Dermis microvascular lymphatic vessel endothelial cell (primary cell): ENCODE measurements at regions not wholly inside any gene's neighbourhood (a gene's known extent, or its start where the extent isn't known, plus 50 kb on each side); places are given as distances from the start of the nearest gene placed in this dataset.

Experiments used
- DNase-seq, 2 donors: peaks; one replicate each; pipeline versions ENCODE4 v3.0.0 to v3.0.0-alpha.2; 2010; ENCODE audit warnings: low read depth in 2 of 2

DNA sequence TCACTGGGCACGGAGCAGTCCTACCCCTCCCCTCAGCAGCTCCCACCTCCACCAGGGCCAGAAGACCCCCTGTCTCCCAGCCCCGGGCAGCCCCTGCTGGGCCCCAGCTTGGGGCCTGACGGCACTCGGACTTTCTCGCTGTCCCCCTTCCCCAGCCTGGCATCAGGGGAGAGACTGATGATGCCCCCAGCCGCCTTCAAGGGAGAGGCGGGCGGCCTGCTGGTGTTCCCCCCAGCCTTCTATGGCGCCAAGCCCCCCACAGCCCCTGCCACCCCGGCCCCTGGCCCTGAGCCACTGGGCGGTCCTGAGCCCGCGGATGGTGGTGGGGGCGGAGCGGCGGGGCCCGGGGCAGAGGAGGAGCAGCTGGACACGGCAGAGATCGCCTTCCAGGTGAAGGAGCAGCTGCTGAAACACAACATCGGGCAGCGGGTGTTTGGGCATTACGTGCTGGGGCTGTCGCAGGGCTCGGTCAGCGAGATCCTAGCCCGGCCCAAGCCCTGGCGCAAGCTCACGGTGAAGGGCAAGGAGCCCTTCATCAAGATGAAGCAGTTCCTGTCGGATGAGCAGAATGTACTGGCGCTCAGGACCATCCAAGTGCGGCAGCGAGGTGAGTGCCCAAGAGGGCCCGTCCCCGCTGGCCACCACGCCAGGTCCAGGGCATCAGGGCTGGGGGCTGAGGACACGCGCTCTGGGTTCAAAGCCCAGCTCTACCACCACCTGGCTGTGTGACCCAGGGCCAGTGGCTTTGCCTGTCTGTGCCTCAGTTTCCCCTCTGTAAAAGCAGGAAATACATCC lies 58.6 kb downstream of the PHETA1 start:
- no peak for DNase-seq

DNA sequence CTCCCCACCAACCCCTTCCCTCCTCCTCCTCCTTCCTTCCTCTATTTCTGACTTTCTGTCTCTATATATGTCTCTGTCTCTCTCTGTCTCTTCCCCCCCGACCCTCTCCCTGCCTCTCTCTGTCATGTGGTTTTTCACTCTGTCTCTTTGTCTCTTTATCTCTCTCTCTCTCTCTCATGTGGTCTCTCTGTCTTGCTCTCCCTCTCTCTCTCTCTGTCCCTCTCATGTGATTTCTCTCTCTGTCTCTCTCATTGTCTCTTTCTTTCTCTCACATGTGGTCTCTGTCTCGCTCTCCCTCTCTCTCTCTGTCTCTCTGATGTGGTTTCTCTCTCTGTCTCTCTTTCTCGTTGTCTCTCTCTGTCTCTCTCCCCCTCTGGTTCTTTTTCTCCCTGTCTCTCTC lies 59.3 kb downstream of the PHETA1 start:
- no peak for DNase-seq

DNA sequence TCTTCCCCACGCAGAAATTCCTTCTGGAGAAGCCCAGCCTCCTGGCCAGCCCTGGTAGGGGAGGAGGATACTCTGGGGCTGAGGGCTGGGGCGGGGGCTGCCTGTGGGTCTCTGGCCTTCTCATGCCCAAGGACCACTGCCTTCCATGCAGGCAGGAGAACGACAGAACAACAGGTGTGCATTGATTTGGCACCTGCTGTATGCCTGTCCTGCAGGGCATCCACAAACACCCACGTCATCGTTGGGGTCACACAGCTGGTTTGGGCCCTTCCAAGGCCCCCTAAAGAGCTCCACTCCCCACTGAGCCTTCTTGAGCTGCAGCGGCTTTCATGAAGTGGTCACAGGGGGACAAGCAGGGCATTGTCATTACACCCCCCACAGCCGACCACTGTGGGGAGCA lies 60.4 kb downstream of the PHETA1 start:
- no peak for DNase-seq

DNA sequence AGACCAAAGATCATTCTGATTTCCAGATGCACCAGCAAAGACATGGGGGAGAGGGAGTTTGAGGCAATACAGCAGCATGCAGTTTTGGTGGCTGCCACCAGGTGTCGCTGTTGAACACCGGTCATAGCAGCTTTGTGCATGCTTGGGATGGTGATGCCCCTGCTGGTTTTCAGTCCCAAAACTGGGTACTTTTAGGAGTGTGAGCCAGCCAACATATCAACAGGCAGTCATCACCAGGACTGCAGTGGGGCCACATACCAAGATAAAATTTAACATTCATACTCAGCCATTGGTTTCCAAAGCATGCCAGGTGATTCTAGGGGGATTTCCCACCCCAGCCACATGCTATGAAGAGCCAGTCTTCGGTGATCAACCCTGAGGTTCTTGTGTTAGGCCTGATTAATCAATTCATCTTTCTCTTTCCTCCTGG lies 64.2 kb downstream of the PHETA1 start:
- peak in 1 of 2 donors; percentile 36 for DNase-seq

DNA sequence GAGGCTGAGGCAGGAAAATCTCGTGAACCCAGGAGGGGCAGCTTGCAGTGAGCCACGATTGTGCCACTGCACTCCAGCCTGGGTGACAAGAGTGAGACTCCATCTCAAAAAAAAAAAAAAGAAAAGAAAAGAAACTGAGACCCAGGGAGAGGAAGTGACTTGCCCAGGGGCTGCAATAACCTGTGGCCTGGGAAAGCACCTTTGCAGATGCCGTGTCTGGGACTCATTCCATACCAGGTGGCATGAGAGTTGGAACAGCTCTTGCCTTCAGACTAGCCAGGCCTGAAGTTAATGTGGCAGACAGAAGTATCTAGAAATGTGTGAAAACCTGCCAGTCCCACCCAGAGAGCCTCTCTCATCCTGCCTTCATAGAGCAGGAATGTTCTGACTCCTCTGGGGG lies 65.4 kb downstream of the PHETA1 start:
- no peak for DNase-seq

DNA sequence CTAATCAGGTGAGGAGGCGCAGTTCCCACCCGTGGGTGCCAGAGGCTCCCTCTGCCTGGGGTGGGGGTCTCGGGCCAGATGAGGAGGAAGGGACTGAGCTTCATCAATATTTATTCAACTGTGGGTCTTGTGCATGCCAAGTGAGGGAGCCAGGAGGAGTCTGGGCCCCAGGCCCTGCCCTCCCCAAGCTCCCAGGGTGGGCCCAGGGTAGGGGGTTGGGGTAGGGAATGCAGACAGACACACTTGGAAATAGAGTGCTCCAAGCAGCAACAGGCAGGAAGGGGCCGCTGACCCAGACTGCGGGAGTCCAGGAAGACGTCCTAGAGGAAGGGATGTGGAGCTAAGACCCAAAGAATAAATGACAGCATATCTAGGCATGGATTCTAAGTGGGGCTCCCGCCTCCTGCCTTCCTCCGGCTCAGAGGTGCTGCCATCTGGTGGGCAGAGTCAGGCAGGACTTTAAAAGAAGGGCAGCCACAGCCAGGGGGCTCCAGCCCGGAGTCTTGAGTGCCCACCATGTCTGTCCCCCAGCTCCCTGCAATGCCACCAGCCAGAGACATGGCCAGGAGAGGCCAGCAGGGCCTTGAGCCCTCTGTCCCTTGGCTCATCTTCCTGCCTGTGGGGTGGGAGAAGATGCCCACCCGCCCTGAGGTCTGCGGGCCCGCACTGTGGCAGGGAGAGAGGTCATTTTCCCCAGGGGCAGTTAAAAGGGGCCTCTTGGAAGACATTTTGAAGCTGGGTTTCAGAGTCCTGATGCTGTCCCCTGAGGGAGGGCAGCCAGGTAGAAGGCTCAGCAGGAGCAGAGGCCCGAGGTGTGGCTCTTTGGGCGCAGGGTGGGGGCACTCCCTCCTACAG lies 70.1 kb downstream of the PHETA1 start:
- peak; percentile 24 to 51 for DNase-seq

DNA sequence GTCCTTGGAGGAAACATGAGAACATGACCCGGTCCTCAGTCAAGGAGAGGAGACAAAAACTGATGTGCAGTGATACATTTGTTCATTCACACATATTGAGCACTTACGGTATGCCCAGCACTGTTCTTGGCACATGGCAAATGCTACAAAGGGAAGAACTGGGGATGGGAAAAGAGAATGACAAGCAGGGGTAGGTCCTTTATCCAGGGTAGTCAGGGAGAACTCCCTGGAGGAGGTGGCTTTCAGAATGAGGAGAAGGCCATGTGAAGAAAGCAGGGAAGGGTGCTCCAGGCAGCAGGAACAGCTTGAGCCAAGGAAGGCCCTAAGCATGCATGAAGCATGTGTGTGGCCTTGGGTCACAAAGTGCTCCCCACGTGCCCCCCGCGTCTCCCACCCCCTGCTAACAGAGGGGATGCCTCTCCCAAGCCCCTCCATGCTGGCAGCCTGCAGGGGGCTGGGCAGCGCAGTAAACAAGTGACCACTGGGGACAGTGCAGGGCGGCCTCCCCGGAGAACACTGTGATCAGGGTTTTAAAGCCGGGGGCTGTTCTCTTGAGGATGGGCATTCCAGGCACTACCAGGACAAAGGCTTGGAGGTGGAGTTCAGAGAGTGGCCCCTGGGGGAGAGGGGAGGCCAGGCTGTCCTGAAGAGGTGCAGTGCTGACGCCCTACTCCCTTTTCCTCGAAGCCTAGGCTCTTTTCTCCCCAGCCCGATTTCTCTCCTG lies 71.0 kb downstream of the PHETA1 start:
- no peak for DNase-seq

DNA sequence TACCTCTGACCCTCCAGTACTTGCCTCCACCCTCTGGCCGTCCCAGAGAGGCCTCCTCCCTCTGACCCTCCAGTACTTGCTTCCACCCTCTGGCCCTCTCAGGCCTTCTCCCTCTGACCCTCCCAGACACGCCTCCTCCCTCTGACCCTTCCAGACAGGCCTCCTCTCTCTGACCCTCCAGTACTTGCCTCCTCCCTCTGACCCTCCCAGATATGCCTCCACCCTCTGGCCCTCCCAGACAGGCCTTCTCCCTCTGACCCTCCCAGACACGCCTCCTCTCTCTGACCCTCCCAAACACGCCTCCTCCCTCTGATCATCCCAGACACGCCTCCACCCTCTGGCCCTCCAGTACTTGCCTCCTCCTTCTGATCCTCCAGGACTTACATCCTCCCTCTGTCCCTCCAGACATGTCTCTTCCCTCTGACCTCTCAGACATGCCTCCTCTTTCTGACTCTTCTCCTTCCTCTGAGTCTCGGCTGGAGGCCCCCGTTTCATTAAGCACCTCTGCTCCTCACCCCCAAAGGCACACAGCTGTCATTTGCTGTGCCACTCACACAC lies 71.9 kb downstream of the PHETA1 start:
- DNase-seq, result no peak

DNA sequence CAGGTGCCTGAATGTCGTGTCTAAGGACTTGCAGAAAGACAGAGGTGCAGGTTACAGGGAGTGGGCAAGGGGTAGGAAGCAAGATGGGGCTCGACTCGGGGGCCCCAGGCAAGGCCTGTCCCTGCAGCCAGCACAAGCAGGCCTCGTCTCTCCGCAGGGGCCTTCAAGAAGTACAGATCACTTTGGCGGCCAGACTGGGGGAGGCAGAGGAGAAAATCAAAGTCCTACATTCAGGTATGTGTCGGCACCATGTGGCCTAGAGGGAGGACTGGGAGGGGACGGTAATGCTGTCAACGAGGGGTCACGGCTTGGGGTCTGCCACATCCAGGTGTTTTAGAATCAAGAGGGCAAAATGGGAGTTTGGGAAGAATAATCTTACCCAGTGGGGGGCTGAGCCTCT lies 73.7 kb downstream of the PHETA1 start:
- DNase-seq, result no peak

DNA sequence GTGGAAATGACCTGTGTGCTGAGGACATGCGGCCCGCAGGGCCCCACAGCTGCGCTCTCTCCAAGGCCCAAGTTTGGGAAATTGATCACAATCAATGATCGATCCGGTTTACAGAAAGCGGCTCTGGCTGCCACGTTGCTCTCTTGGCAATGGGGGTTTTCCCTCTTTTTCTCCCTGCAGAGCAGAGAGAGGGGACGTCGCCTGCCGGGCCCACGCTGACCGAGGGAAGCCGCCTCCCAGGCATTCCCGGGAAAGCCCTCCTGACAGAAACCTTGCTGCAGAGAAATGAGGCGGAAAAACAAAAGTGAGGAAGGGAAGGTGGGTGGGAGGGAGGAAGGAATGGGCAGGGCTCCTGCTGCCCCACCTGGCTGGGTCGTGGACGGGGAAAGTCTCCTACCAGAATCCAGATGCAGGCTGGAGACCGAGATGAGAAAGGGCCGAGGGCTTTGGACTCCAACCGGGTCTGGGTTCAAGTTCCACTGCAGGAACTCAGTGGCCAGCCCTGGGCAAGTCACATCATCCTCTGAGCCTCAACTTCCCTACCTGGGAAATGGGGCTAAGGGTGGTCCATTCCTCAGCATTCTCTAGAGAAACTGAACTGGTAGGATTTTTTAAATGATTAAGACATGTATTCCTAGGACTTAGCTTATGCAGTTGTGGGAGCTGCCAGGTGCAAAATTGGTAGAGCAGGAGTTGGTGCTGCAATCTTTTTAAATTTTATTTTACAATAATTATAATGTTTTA lies 75.5 kb downstream of the PHETA1 start:
- DNase-seq, result no peak

DNA sequence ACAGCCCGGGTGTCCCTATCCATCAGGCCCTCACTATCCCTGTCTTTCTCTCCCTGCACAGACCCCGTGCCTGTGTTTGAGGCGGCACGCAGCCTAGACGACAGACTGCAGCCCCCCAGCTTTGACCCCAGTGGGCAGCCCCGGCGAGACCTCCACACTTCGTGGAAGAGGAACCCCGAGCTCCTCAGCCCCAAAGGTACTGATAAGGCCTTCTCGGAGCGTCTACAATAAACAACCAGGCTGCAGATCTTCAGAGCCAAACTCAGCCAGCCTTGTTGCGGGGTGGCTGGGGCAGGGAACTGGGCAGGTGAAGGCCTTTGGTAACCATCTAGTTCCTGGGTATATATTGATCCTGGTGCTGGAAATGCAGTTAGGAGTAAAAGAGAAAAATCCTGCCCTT lies 77.5 kb downstream of the PHETA1 start:
- DNase-seq, result no peak

DNA sequence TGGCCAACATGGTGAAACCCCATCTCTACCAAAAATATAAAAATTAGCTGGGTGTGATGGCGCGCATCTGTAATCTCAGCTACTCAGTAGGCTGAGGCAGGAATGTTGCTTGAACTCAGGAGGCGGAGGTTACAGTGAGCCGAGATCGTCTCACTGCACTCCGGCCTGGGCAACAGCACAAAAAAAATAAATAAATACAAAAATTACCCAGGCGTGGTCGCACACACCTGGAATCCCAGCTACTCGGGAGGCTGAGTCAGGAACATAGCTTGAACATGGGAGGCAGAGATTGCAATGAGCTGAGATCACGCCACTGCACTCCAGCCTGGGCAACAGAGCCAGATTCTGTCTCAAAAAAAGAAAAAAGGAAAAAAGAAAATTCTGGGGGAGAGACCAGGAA lies 80.1 kb downstream of the PHETA1 start:
- DNase-seq, result no peak

DNA sequence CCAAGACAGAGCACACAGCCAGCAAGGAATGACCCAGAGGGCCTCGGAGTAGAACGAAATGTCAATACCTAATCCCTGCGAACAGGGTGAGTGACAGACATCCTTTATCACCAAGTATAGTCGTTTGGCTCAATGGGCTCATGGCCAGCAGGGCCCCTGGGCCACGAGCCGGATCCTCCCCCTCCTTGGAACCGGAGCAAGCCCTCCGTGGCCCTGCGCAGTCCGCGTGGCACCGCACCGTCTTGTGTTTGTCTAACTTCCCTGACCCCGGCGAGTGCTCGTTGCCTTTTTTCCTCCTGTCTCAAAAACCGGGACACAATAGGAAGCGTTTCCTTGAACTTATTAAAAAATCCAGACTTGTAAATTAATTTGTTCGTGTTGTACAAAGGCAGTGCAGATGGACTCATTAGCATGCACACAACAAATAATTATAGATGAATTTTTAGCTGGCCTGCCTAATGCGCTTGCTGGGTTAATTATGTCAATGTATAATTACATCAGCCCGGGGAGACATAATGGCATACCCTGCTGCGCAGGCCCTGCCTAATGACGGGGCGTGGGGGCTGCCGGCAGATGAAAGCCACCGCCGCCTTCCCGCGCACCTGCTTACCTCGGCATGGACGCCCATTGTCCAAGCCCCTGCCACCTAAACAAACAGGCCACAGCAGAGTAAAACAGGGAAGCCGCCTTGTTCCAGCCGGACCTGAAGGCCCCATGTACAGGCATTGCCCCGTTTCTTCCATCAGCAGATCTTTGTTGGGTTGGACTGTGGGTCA lies 81.6 kb downstream of the PHETA1 start:
- DNase-seq, result no peak

DNA sequence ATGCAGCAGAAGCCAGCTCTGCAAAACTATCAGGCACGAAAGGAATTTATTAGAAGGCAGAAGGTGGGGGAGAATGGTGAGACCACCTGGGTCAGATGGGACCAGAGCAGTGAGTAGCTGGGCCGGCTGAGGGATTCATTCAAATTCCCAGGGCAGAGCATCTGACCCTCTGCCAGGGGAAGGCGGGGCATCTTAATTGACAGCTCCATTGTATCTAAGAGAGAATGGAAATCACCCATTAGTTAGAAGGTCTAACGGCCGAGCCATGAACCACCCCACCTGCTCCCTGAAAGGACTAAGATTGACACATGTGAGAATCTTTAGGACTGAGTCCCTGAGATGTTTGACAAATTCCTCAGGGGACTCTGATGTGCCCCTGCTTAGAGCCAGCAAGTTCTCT lies 83.7 kb downstream of the PHETA1 start:
- no peak for DNase-seq

DNA sequence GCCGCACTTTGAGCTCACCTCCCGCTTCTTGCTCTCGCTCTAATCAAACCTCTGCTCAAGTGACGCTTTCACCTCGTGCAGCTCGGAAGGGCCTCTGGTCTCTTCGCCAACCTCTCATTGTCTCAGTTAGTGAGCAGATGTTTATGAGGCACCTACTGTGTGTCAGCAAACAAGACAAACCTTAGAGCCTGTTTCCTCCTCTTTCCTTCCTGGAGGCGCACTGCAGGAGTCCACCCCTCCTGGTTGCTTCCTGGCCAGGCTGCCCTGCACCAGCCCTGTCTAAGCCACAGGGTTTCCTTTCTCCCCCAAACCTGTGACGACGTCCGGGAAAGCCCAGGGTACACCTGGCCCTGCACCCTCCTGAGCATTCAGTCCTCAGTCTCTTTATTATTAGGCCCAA lies 84.2 kb downstream of the PHETA1 start:
- DNase-seq, result no peak

DNA sequence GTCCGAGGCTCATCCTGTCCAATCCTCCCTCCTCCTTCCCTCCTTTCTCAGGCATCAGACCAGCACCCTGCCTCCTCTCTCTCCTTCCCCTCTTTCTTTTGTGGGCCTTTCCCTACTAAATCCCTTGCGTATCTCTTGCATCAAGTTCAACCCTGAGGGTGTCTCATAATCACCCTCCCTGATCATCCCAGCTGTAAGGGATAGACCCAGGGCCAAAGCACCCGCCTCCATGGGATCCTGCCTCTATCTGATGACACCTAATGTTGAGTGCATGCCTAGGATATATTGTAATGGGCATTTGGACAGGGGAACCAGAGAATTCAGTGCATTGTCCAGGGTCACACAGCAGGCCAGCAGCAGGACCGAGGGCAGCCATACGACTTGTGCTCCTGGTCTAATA lies 84.9 kb downstream of the PHETA1 start:
- DNase-seq, result no peak

DNA sequence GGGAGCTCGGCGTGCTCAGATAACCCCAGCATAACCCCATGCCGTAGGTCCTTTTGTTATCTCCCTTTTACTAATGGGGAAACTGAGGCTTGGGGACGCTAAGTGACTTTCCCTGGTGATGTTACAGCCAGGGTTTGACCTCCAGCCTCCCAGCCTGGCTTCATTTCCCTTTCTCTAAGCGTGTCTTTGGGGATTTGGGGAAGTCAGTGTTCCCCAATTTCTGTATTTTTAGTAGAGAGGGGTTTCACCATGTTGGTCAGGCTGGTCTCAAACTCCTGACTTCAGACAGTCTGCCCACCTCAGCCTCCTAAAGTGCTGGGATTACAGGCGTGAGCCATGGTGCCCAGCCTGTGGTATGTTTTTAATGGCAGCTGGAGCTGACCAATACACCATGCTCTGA lies 85.4 kb downstream of the PHETA1 start:
- no peak for DNase-seq

DNA sequence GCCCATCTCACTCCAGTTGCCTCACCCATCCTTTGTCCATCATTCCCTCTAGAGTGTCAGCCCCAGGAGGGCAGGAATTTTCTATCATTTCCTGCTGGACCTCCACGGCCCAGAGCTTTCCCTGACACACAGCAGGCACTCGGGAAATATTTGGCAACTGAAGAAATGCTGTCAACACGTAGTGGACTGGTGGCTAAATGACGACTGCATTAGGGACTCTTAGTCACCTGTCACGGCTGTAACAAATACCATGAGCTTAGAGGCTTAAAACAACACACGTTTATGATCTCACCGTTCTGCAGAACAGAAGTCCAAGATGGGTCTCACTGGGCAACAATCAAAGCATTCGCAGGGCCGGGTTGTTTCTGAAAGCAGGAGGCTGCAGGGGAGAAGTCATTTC lies 91.3 kb downstream of the PHETA1 start:
- no peak for DNase-seq

DNA sequence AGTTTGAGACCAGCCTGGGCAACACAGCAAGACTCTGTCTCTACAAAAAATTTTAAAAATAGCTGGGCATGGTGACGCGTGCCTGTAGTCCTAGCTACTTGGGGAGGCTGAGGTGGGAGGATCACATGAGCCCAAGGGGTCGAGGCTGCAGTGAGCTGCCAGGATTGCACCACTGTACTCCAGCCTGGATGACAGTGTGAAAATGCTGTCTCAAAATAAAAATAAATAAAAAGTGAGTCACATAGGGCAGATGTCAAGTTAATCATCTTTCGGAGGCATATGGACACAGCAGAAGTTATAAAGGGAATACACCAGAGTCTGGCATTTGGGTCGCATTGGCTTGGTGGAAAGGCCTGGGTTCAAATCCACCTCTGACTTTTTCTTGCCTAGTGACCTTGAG lies 92.7 kb downstream of the PHETA1 start:
- no peak for DNase-seq

DNA sequence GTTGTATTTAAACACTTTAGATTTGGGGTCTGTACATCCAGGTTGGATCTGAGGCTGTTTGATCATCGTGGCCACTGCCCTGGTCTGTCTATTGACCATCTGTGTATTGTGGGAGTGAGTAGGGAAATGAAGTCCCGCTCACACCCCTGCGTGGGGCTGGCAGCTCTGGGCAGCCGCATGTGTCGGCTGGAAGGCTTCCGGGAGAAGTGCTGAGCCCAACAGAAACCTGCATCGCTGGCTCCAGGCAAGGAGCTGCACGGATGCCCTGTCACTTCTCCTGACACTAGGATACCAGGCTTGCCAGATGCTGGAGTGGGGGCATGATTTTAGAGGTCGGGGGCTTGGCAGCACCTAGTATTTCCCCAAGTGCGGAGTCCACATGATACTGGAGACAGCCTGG lies 93.6 kb downstream of the PHETA1 start:
- DNase-seq, result no peak
